ENCODE measurements at regions not wholly inside any gene's neighbourhood (a gene's known extent, or its start where the extent isn't known, plus 50 kb on each side); places are given as distances from the start of the nearest gene placed in this dataset.

DNA sequence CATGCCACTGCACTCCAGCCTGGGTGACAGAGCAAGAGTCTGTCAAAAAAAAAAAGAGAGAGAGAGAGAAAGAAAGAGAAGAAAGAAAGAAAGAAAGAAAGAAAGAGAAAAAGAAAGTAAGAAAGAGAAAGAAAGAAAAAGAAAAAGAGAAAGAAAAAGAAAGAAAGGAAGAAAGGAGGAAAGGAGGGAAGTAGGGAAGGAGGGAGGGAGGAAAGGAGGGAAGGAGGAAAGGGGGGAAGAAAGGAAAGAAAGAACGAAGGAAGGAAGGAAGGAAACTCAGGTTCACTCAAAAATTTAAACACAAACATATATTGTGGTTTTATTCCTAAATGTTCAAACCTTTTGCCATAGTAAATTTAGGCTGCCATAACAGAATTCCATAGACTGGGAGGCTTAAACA lies 453.0 kb downstream of the SLCO4C1 start:
- no peak for TF ChIP-seq EP300 (IDR thresholded peaks at IDR 0.05)
- TF ChIP-seq CTCF (IDR thresholded peaks at IDR 0.05) = no peak
- TF ChIP-seq POLR2A (IDR thresholded peaks at IDR 0.05) = no peak

All from suprapubic skin (tissue), 3 donors.